GM19043 (cell line): ENCODE measurements at regions not wholly inside any gene's neighbourhood (a gene's known extent, or its start where the extent isn't known, plus 50 kb on each side); places are given as distances from the start of the nearest gene placed in this dataset.
A peak's percentile ranks its signal among the peaks of the same experiment; 100 is the strongest.

Experiments
- ATAC-seq: cut with Tn5 transposase; IDR thresholded peaks from one replicate; pipeline ENCODE4 v1.9.1; 2021; ENCODE audit warnings: low read depth; ENCODE audit not compliant: unreplicated experiment

GRCh38 chr2:181185421-181185820 lies 205.0 kb downstream of the UBE2E3 start:
- no peak for ATAC-seq

DNA sequence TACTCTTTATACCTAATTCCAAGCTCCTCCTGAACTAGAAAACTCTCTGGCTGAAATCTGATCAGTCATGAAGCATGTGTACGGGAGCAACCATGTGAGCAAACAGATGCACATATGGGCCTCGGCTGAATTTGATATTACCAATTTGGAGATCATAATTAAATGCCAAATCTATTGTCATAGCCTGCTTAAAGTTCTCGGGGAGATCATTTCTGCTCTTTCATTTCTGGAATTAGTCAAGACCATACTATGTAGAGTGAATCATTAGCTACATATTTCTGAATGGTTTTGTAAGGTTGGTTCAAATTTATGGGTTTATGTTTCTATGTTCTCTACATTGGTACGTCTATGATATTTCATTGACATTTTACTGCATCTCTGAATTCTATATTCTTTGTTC lies 205.5 kb downstream of the UBE2E3 start:
- no peak for ATAC-seq

- no peak for ATAC-seq
Observed at GRCh38 chr2:181188605-181189004, 208.2 kb downstream of the UBE2E3 start.

- no peak for ATAC-seq
Observed at GRCh38 chr2:181189951-181190350, 209.5 kb downstream of the UBE2E3 start.

- no peak for ATAC-seq
Observed at GRCh38 chr2:181190711-181191110, 210.3 kb downstream of the UBE2E3 start.

DNA sequence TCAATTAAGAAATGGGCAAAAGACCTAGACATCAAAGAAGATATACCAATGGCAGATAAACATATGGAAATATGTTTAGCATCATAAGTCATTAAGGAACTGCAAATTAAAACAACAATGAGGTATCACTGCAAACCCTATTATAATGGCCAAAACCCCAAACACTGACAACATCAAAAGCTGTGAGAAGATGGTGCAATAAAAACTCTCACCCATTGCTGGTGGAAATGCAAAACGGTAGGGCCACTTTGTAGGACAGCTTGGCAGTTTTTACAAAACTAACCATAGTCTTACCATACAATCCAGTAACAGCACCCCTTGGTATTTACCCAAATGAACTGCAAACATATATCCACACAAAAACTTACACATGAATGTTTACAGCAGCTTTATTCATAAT lies 213.1 kb downstream of the UBE2E3 start:
- ATAC-seq, result no peak

DNA sequence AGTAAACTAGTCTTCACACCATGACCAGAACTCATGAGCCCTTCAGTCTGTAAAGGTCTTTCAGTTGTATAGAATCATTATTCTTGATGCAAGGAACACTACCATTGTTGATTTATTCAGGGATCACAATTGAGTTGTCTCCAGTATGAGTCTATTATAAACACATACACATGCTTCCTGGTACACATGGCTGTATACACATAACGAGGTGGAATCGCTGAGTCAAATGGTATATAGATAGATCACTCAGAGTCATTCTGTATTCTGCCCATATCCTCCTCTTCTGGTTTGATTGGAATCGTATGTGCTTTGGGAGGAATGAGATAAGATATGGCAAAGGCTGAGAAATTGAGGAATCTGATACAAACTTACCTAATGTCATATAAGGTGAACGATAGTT lies 216.0 kb downstream of the UBE2E3 start:
- ATAC-seq, result no peak

DNA sequence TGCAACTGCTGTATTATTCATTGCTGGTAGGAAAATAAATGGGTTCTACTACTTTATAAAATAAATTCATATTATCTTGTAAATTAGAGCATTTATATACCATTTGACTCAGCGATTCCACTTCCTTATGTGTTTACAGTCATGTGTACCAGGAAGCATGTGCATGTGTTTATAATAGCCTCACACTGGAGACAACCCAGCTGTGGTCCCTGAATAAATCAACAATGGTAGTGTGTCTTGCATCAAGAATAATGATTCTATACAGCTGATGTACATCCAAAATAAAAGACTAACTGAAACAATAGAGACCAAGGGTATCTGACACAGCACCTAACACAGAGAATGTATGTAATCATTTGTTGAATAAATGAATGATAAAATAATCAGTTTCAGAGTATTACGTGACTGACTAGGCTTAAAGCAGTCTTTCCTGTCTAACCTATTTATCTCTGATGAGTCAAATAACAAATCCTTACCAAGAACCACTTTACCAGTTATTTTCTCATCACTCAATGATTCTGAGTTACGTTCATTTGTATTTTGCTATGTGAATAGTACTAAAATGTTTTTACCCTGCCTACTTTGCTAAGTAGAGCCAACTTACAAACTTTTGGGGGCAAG lies 216.8 kb downstream of the UBE2E3 start:
- ATAC-seq, result no peak

- no peak for ATAC-seq
Observed at GRCh38 chr2:181198183-181198864, 217.9 kb downstream of the UBE2E3 start.

- ATAC-seq, result no peak
Observed at GRCh38 chr2:181203412-181203811, 223.0 kb downstream of the UBE2E3 start.

DNA sequence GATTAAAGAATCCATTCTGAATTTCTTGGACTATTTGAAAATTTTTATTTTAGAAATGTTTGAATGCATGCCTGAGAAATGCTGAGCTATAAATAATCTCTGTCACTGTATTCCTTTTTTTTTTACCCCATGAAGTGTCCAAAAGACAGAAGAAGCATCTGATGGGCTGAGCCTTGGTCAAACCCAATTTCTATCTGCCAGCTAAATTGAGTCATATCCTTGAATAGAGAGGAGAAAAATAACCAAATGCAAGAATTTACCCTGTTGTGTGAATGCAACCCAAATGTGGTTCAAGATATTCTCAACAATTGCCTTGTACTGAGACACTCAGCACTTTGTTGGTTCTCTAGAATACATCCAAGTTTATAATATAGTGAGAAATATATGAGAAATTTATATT lies 223.5 kb downstream of the UBE2E3 start:
- no peak for ATAC-seq

- no peak for ATAC-seq
Observed at GRCh38 chr2:181218401-181218821, 238.0 kb downstream of the UBE2E3 start.

DNA sequence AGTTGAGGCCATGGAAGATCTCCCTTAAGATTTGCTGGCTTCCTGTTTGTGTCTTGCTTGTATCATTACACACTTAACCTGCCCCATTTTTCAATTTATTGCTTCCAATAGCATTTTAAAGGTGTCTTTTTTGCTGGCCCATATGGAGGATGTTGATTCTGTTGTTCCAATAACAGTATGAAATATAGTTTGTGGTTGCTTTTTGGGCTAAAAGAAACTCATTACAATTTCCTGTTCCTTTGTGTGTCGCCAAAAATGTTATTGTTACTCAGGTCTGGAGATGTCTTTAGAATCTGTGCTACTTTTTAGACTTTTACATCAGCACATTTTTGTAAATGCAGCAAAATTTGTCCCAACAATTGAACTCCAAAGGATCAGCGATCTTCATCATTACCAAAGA lies 234.0 kb upstream of the ITGA4 start:
- ATAC-seq, result no peak

DNA sequence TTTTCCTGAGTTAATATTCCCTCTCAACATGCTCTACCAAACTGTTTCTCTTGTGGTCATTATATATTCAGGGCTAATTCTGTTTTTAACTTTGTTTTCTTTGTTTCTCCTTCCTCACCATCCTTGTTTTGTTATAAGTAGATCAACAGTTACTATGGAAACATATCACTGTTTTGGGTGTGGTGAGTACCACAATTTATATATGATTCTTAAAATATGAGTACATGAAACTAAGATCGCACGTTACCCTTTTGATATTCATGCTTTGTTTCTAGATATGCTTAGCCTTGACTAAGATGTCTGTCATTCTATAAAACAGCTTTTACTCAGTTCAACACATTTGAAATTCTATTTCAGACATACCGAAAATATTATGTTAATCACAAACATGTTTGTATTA lies 232.3 kb upstream of the ITGA4 start:
- ATAC-seq, result no peak

DNA sequence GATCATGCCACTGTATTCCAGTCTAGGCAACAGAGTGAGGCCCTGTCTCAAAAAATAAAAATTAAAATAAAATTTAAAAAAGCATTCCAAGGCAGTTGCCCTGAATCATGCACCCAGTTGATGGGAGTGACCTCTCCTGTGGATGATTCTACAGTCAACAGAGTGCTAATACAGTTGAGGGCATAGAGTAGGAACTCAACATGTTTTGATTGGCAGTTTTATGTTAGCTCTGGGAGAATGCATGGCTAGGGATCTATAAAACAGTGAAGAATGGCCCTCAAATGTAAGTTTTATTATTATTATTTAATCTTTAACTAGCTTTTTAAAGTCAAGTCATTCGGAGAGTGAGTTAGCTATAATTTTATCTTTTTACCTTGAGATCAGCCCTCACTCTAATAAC lies 228.5 kb upstream of the ITGA4 start:
- no peak for ATAC-seq

DNA sequence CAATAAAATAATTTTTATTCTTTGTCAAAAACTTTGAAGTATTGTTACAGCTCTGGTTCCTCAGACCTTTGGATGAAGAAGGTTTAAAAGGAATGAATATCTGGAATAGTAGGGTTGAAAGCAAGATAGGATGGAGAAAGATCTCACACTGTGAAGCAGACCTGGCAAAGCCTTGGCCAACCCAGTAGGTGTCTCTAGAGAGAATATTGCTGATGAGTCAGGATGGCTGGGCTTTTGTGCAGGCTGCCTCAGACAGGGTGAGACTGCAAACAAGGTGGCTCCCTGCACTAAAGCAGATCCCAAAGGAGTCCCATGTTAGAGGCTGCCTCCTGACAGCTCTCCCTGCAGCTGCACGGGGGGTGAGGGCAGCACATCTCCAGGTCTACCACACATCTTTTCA lies 226.0 kb upstream of the ITGA4 start:
- no peak for ATAC-seq

GRCh38 chr2:181231886-181232621 lies 225.1 kb upstream of the ITGA4 start:
- ATAC-seq, result no peak

DNA sequence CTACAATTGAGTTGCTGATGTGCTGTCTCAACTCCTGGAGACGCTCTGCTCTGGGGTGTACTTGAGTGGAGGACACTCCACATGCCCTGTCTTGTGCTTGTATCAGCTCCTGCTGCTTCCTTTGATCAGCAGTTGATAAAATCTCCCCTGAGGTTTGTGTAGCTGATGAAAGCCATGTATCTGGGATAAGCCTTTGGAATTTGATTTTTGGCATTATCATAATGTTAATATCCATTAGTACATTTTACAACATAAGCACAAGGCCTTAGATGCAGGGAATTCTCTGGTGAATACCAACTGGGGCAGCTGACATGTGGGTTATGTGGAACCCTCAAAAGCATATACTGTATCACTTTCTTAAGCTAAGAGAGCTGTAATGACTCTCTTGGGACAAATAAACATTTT lies 222.7 kb upstream of the ITGA4 start:
- no peak for ATAC-seq

GRCh38 chr2:181235011-181235410 lies 222.2 kb upstream of the ITGA4 start:
- ATAC-seq, result no peak

- ATAC-seq, result peak; percentile 90
Observed at GRCh38 chr2:181235683-181236459, 221.3 kb upstream of the ITGA4 start.

DNA sequence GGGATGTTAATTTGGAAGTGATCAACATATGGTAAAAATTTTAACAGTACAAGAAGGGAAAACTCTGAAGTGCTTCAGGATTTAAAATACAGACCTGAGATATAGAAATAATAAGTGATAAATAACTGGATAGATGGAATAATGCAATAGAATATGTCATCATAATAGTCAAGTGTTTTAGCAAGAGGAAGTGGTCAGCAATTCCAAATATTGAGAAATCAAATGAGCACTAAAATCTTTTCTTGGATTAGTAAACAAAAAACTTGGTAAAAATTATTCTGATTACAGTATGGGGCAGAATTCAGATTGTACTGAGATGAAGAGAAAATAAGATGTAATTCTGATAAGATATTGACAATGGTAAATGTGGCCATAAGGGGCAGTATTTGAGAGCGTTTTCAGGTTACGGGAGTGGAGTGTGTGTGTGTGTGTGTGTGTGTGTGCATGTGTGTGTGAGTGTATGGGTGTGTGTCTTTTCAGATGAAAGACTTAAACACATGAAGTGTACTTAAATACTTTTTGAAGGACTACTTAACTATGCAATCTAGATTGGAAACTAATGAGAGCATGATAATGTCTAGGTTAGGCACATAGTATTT lies 217.9 kb upstream of the ITGA4 start:
- no peak for ATAC-seq
